Loucy (cell line): ENCODE measurements at regions not wholly inside any gene's neighbourhood (a gene's known extent, or its start where the extent isn't known, plus 50 kb on each side); places are given as distances from the start of the nearest gene placed in this dataset.

Experiments
- H2AFZ ChIP-seq: fragments of 200-600 bp; sonication (generic); 2 replicates; pipeline ENCODE4 v1.6.0; 2016; ENCODE audit warnings: antibody characterized with exemption, mild to moderate bottlenecking, low read length, moderate library complexity
- H3F3A ChIP-seq: fragments of 200-600 bp; 2 replicates; pipeline ENCODE4 v1.6.0; 2016; ENCODE audit warnings: antibody characterized with exemption, low read depth, mild to moderate bottlenecking
- H3K27me3 ChIP-seq: fragments of 200-600 bp; sonication (generic); 2 replicates; pipeline ENCODE4 v1.6.1; 2014; ENCODE audit warnings: low read length, mild to moderate bottlenecking; ENCODE audit not compliant: insufficient read depth, poor library complexity, severe bottlenecking
- H3K36me3 ChIP-seq: fragments of 200-600 bp; sonication (generic); 2 replicates; pipeline ENCODE4 v1.6.1; 2016; ENCODE audit warnings: low read length; ENCODE audit not compliant: insufficient read depth
- H3K4me1 ChIP-seq: fragments of 200-600 bp; sonication (generic); 2 replicates; pipeline ENCODE4 v1.5.1; 2014; ENCODE audit warnings: low read length, mild to moderate bottlenecking; ENCODE audit not compliant: insufficient read depth, poor library complexity, severe bottlenecking
- H3K4me2 ChIP-seq: fragments of 200-600 bp; sonication (generic); 2 replicates; pipeline ENCODE4 v1.6.0; 2014; ENCODE audit warnings: antibody characterized with exemption, low read length, low read depth, mild to moderate bottlenecking; ENCODE audit not compliant: poor library complexity, severe bottlenecking
- H3K4me3 ChIP-seq: fragments of 200-600 bp; sonication (generic); 2 replicates; pipeline ENCODE4 v1.5.1; 2014; ENCODE audit warnings: low read length, mild to moderate bottlenecking, mixed read lengths; ENCODE audit not compliant: poor library complexity, severe bottlenecking
- H3K79me2 ChIP-seq: fragments of 200-600 bp; sonication (generic); 2 replicates; pipeline ENCODE4 v1.6.1; 2014; ENCODE audit warnings: low read length; ENCODE audit not compliant: insufficient read depth
- H3K9ac ChIP-seq: fragments of 200-600 bp; sonication (generic); 2 replicates; pipeline ENCODE4 v1.6.0; 2014; ENCODE audit warnings: mild to moderate bottlenecking, low read depth, low read length, moderate library complexity; ENCODE audit not compliant: poor library complexity, severe bottlenecking
- H3K9me2 ChIP-seq: fragments of 200-600 bp; sonication (generic); replicated peaks from 2 replicates; pipeline ENCODE4 v1.6.1; 2016; ENCODE audit warnings: low read depth, low read length, mixed read lengths
- H3K9me3 ChIP-seq: fragments of 200-600 bp; sonication (generic); 2 replicates; pipeline ENCODE4 v1.6.1; 2014; ENCODE audit warnings: mild to moderate bottlenecking, antibody characterized with exemption, low read length, low read depth; ENCODE audit not compliant: insufficient read depth
- H4K20me1 ChIP-seq: fragments of 200-600 bp; sonication (generic); 2 replicates; pipeline ENCODE4 v1.6.0; 2014; ENCODE audit warnings: antibody characterized with exemption, low read length, mild to moderate bottlenecking; ENCODE audit not compliant: insufficient read depth, poor library complexity, severe bottlenecking
- EZH2phosphoT487 ChIP-seq: fragments of 200-600 bp; IDR thresholded peaks from 2 replicates; pipeline ENCODE4 v1.6.1; 2018; ENCODE audit warnings: antibody characterized with exemption, mild to moderate bottlenecking, moderate library complexity, borderline replicate concordance
- TF ChIP-seq, protein P1 (sequence below): fragments of 200-600 bp; sonication (generic); conservative IDR thresholded peaks from 2 replicates; pipeline ENCODE4 v1.5.1; 2014; ENCODE audit warnings: mild to moderate bottlenecking, antibody characterized with exemption, low read length

DNA sequence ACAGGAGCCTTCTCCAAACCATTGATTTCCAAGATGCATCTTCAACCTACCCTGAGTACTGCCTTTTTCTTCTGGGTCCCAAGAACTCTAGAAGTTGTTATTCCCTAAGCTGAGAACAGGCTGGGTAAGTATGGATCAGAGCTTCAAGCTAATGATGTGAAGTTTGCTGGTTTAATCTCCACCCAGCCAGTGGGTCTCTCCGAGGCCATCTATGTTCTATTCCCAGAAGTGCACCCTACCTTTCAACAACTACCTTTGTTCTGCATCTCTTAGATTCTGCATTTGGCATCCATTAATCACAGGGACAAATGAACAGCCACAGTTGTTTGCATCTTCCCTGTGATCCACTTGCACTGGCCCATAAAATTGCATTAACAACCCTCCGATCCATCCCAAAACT is 246.2 kb downstream of the HIVEP2 start:
- no peaks in the 10 kb centered on the region for H4K20me1 ChIP-seq
- no peaks in the 10 kb centered on the region for H3K9me3 ChIP-seq

DNA sequence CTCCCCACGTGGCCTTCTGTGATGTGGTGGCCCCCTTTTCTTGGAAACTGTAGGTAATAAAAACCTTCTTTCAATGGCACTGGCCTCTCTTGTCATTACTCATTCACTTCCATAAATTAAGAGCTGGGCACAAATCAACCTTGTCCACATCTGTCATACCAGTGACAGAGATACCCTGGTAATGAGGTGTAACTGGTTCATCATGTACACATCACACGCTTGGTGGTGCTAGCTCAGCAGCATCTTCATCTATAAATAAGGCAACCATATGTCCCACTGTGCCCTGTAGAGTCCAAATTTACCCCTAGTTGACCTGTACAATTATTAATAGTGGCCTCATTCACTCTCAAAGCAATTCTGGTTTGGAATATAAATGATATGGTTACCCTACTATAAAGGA is 245.6 kb downstream of the HIVEP2 start:
- Histone ChIP-seq H3K27me3 (no peaks in the 10 kb centered on the region), H3F3A (no peaks in the 10 kb centered on the region), H2AFZ (no peak overlapping the region), H3K4me3 (no peak overlapping the region), H3K4me1 (peaks cover 15% of the 10 kb centered on the region), H3K9ac (no peak overlapping the region), H3K9me2 (no peaks in the 10 kb centered on the region), H3K79me2 (no peaks in the 10 kb centered on the region), H3K36me3 (no peaks in the 10 kb centered on the region), H4K20me1 (no peaks in the 10 kb centered on the region), H3K4me2 (no peak overlapping the region), H3K9me3 (no peaks in the 10 kb centered on the region)
- TF ChIP-seq, protein P1, sequence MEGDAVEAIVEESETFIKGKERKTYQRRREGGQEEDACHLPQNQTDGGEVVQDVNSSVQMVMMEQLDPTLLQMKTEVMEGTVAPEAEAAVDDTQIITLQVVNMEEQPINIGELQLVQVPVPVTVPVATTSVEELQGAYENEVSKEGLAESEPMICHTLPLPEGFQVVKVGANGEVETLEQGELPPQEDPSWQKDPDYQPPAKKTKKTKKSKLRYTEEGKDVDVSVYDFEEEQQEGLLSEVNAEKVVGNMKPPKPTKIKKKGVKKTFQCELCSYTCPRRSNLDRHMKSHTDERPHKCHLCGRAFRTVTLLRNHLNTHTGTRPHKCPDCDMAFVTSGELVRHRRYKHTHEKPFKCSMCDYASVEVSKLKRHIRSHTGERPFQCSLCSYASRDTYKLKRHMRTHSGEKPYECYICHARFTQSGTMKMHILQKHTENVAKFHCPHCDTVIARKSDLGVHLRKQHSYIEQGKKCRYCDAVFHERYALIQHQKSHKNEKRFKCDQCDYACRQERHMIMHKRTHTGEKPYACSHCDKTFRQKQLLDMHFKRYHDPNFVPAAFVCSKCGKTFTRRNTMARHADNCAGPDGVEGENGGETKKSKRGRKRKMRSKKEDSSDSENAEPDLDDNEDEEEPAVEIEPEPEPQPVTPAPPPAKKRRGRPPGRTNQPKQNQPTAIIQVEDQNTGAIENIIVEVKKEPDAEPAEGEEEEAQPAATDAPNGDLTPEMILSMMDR, result no peak
- no peak for TF ChIP-seq EZH2phosphoT487

More for the DNA sequence above, 246.2 kb downstream of the HIVEP2 start:
- H3K36me3 ChIP-seq, result no peaks in the 10 kb centered on the region
- TF ChIP-seq, protein P1, result peak; percentile 58
- TF ChIP-seq EZH2phosphoT487, result no peak
- H2AFZ ChIP-seq, result no peak overlapping the region
- no peak overlapping the region for H3K4me3 ChIP-seq
- H3K79me2 ChIP-seq, result no peaks in the 10 kb centered on the region
- no peak overlapping the region for H3K9ac ChIP-seq
- H3K9me2 ChIP-seq, result no peaks in the 10 kb centered on the region
- H3K4me2 ChIP-seq, result no peak overlapping the region
- no peaks in the 10 kb centered on the region for H3K27me3 ChIP-seq
- peaks cover 21% of the 10 kb centered on the region for H3K4me1 ChIP-seq
- no peaks in the 10 kb centered on the region for H3F3A ChIP-seq

DNA sequence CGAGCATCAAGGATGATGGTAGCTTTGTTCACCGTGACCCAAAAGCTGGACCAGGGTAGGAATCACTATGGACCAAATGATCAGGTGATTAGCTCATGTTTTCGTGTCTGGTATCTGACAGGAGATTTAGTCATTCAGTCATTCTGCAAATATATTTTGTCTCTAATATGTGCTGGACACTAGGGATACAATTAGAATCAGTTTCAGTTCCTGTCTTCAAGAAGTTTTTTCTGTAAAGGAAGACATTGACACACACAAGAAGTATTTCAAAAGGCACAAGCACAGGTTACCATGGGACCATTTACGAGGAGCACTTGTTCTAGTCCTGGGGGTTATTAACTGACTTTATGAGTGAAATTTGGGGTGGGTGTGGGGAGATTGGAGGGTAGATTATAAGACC is 244.9 kb downstream of the HIVEP2 start:
- H3K4me3 ChIP-seq, result no peak overlapping the region
- H2AFZ ChIP-seq, result no peak overlapping the region
- no peaks in the 10 kb centered on the region for H3K79me2 ChIP-seq
- peaks cover 13% of the 10 kb centered on the region for H3K4me1 ChIP-seq
- no peaks in the 10 kb centered on the region for H3K9me2 ChIP-seq
- H4K20me1 ChIP-seq, result no peaks in the 10 kb centered on the region
- no peaks in the 10 kb centered on the region for H3K27me3 ChIP-seq
- no peak overlapping the region for H3K9ac ChIP-seq
- no peaks in the 10 kb centered on the region for H3K36me3 ChIP-seq
- no peak overlapping the region for H3K4me2 ChIP-seq
- TF ChIP-seq, protein P1, result no peak
- H3F3A ChIP-seq, result no peaks in the 10 kb centered on the region
- H3K9me3 ChIP-seq, result no peaks in the 10 kb centered on the region
